ENCODE measurements at regions not wholly inside any gene's neighbourhood (a gene's known extent, or its start where the extent isn't known, plus 50 kb on each side); places are given as distances from the start of the nearest gene placed in this dataset.
A peak's percentile ranks its signal among the peaks of the same experiment; 100 is the strongest.

DNA sequence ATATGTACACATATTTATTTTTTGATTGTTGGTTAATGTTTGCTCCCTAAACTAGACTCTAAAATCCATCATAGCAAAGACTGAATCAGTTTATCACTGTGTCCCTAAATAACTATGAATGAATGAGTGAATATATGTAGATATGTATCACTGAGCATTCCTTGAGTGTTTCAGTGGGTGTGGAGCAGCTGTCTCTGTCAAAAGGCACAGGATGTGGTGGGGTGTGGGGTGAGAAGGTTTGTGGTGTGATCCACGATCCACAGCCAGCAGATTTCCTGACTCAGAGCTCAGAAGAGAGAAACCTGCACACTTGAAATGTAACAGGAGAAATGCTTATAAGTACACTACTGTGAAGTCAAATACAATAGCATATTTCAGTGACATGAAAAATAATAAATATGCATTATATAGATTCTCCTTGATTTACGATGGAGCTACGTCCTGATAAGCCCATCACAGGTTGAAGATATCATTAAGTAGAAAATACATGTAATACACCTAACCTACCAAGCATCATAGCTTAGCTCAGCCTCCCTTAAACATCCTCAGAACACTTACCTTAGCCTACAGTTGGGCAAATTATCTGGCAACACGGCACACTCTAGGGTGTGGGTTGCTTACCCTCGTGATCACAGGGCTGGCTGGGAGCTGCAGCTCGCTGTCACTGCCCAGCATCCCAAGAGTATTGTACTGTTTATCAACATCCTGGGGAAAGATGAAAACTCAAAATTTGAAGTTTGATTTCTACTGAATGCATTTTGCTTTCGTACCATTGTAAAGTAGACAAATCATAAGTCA lies 287.0 kb downstream of the GAS1 start:
- Histone ChIP-seq H4K20me1 (ENCODE audit: insufficient read depth) (no peaks in the 10 kb centered on the region), H3K4me1 (ENCODE audit: control insufficient read depth in 1 of 2, insufficient read depth in 2 of 2, low read depth in 1 of 2, low read length in 1 of 2) (peaks cover 0 to 7% of the 10 kb centered on the region in 2 experiments; a peak in 1 of 4 replicates), H3K36me3 (replicated peaks in 1 of 2; ENCODE audit: control insufficient read depth in 1 of 2, insufficient read depth in 2 of 2, low read length in 1 of 2) (no peaks in the 10 kb centered on the region), H2AFZ (ENCODE audit: low read depth) (no peak overlapping the region), H3K4me2 (no peak overlapping the region), H3K4me3 (ENCODE audit: low read depth in 2 of 2, low read length in 1 of 2) (no peak overlapping the region), H3K27ac (ENCODE audit: low read depth in 2 of 2, low read length in 1 of 2) (peak overlapping the region in 1 of 2 experiments; percentile 26; a peak in 1 of 4 replicates), H3K9me3 (no peaks in the 10 kb centered on the region), H3K9me2 (no peaks in the 10 kb centered on the region), H3K27me3 (ENCODE audit: insufficient read depth) (no peaks in the 10 kb centered on the region), H3K79me2 (ENCODE audit: insufficient read depth) (no peaks in the 10 kb centered on the region), H3K9ac (no peak overlapping the region), H3F3A (replicated peaks; ENCODE audit: insufficient read depth) (no peaks in the 10 kb centered on the region)
- no peak for DNase-seq
- TF ChIP-seq TEAD4 (IDR thresholded peaks at IDR 0.05; ENCODE audit: borderline replicate concordance, insufficient read depth) (0 out of 2 replicates have a peak, but pooled peaks have one; percentile 32), EP300 (IDR thresholded peaks at IDR 0.05; ENCODE audit: borderline replicate concordance in 1 of 2, low read depth in 1 of 2, low read length in 1 of 2) (peak in 1 of 2 experiments; percentile 56; a peak in 1 of 4 replicates), RXRA (IDR thresholded peaks at IDR 0.05; ENCODE audit: borderline replicate concordance, low read depth) (no peak), TCF12 (IDR thresholded peaks at IDR 0.05) (peak; percentile 79), MEF2A (IDR thresholded peaks at IDR 0.05; ENCODE audit: borderline replicate concordance, low read depth) (0 out of 2 replicates have a peak, but pooled peaks have one; percentile 13), SIN3A (IDR thresholded peaks at IDR 0.05; ENCODE audit: borderline replicate concordance, low read depth, low read length) (no peak)
- TF ChIP-seq, protein P1, sequence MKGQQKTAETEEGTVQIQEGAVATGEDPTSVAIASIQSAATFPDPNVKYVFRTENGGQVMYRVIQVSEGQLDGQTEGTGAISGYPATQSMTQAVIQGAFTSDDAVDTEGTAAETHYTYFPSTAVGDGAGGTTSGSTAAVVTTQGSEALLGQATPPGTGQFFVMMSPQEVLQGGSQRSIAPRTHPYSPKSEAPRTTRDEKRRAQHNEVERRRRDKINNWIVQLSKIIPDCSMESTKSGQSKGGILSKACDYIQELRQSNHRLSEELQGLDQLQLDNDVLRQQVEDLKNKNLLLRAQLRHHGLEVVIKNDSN (IDR thresholded peaks at IDR 0.05; ENCODE audit: borderline replicate concordance, low read depth) = no peak
- TF ChIP-seq, protein P2, sequence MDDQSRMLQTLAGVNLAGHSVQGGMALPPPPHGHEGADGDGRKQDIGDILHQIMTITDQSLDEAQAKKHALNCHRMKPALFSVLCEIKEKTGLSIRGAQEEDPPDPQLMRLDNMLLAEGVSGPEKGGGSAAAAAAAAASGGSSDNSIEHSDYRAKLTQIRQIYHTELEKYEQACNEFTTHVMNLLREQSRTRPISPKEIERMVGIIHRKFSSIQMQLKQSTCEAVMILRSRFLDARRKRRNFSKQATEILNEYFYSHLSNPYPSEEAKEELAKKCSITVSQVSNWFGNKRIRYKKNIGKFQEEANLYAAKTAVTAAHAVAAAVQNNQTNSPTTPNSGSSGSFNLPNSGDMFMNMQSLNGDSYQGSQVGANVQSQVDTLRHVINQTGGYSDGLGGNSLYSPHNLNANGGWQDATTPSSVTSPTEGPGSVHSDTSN (IDR thresholded peaks at IDR 0.05) = peak; percentile 53; the same call in 1 of the 2 replicates
- POLR2A ChIA-PET = no interaction called here
- CTCF ChIA-PET = interaction anchor here (1.8 kb wide), 1 partner anchor 22 kb away, joined by 6 read pairs; no protein-coding TSS in a partner anchor
- 71% methylated on average over 7 of the region's 7 CpGs for whole genome bisulfite sequencing (ENCODE audit: low lambda C conversion rate)

DNA sequence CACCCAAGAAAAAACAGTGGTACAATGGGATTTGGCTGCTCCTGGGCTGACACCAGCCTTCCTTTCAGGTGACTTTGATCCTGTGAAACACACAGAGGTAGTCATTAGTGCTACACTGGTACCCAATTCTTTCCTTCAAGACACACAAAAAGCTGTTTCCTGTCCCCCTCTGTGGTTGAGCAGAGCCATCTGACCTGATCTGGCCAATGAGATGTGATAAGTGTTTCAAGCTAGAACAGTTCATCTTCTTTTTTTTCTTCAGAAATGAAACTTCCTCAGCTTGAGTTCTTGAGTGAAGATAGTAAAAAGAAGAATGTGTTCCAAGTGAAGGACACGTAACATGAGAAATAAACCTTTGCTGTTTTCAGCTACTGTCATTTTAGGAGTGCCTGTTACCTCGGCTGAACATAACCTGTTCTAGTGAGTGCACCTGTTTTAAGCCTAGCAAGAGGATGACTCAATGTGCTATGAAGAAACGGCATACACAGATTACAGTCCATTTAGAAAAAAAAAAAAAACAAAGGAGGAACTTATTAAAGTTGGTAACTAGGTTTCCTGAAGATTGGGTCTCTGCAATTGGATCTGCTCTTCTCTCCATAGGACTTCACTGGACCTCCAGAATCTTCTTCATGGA lies 287.8 kb downstream of the GAS1 start:
- no peaks in the 10 kb centered on the region for H3K36me3 ChIP-seq (replicated peaks in 1 of 2; ENCODE audit: control insufficient read depth in 1 of 2, insufficient read depth in 2 of 2, low read length in 1 of 2)
- H3K27me3 ChIP-seq (ENCODE audit: insufficient read depth) = no peaks in the 10 kb centered on the region
- no peaks in the 10 kb centered on the region for H3F3A ChIP-seq (replicated peaks; ENCODE audit: insufficient read depth)
- peak overlapping the region in 1 of 2 experiments; percentile 56; a peak in 1 of 4 replicates for H3K27ac ChIP-seq (ENCODE audit: low read depth in 2 of 2, low read length in 1 of 2)
- H3K9me3 ChIP-seq = no peaks in the 10 kb centered on the region
- POLR2A ChIA-PET = no interaction called here
- WGBS (ENCODE audit: low lambda C conversion rate) = 83% methylated on average over 3 of the region's 3 CpGs
- no peak overlapping the region for H3K4me3 ChIP-seq (ENCODE audit: low read depth in 2 of 2, low read length in 1 of 2)
- H2AFZ ChIP-seq (ENCODE audit: low read depth) = no peak overlapping the region
- CTCF ChIA-PET = interaction anchor here (1.8 kb wide), 1 partner anchor 21 kb away, joined by 6 read pairs; no protein-coding TSS in a partner anchor
- no peak for DNase-seq
- H3K4me2 ChIP-seq = no peak overlapping the region
- H3K79me2 ChIP-seq (ENCODE audit: insufficient read depth) = no peaks in the 10 kb centered on the region
- peaks cover 0 to 3% of the 10 kb centered on the region in 2 experiments; a peak in 1 of 4 replicates for H3K4me1 ChIP-seq (ENCODE audit: control insufficient read depth in 1 of 2, insufficient read depth in 2 of 2, low read depth in 1 of 2, low read length in 1 of 2)
- H3K9ac ChIP-seq = no peak overlapping the region
- TF ChIP-seq TCF12 (IDR thresholded peaks at IDR 0.05) (no peak), YY1 (IDR thresholded peaks at IDR 0.05; ENCODE audit: low read depth) (no peak), NRF1 (IDR thresholded peaks at IDR 0.05; ENCODE audit: low read depth, low read length) (no peak), MEF2A (IDR thresholded peaks at IDR 0.05; ENCODE audit: borderline replicate concordance, low read depth) (no peak), FOXM1 (IDR thresholded peaks at IDR 0.05; ENCODE audit: low read depth) (no peak), RFX5 (IDR thresholded peaks at IDR 0.05; ENCODE audit: low read length) (no peak), NFIC (IDR thresholded peaks at IDR 0.05; ENCODE audit: borderline replicate concordance) (no peak), FOXJ3 (CRISPR knock-in tag; IDR thresholded peaks at IDR 0.05) (no peak), CHD2 (IDR thresholded peaks at IDR 0.05; ENCODE audit: low read length, partially characterized antibody) (no peak), EP300 (IDR thresholded peaks at IDR 0.05; ENCODE audit: borderline replicate concordance in 1 of 2, low read depth in 1 of 2, low read length in 1 of 2) (no peak), MXI1 (IDR thresholded peaks at IDR 0.05; ENCODE audit: low read depth, low read length) (no peak), RXRA (IDR thresholded peaks at IDR 0.05; ENCODE audit: borderline replicate concordance, low read depth) (no peak)
- TF ChIP-seq, protein P3, sequence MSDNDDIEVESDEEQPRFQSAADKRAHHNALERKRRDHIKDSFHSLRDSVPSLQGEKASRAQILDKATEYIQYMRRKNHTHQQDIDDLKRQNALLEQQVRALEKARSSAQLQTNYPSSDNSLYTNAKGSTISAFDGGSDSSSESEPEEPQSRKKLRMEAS (IDR thresholded peaks at IDR 0.05; ENCODE audit: low read depth) = no peak
- H3K9me2 ChIP-seq = no peaks in the 10 kb centered on the region
- H4K20me1 ChIP-seq (ENCODE audit: insufficient read depth) = no peaks in the 10 kb centered on the region

Measured in SK-N-SH (cell line).